HFF-Myc (cell line): ENCODE measurements at regions not wholly inside any gene's neighbourhood (a gene's known extent, or its start where the extent isn't known, plus 50 kb on each side); places are given as distances from the start of the nearest gene placed in this dataset.
"Not testable (repeated sequence)": the region's sequence is repeated elsewhere in the genome, so short reads cannot be mapped to it uniquely, and the experiment has no call there.

Source experiments
- DNase-seq: peaks from one replicate; pipeline ENCODE4 v3.0.0-alpha.2; 2011; ENCODE audit warnings: low read depth; ENCODE audit errors: extremely low read depth
- H3K4me3 ChIP-seq: replicated peaks from 2 replicates; pipeline ENCODE4 v1.5.1; 2011; ENCODE audit warnings: low read depth, mild to moderate bottlenecking, control low read depth, low read length
- CTCF ChIP-seq: IDR thresholded peaks from 2 replicates; pipeline ENCODE4 v1.5.1; 2012; ENCODE audit warnings: mild to moderate bottlenecking, low read depth, low read length, control low read depth; ENCODE audit errors: missing control alignments

DNA sequence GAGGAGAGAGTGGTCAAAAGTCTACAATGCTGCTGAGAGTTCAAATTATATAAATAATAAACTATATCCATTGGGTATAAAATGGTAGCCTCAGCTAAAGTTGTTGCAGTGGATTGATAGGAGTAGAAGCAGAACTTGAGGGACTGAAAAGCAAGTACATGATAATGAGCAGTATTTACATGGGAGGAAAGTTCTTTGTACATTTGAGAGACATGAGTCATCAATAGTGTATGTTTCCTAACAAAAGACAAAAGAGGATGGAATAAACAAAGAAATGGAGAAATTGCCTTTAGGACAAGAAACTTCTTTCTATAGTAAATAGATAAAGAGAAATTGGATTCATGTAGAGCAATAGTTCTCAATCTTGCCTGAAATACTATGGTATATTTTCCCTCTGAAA is 110.0 kb upstream of the PLSCR5 start:
- no peak overlapping the region for H3K4me3 ChIP-seq
- no peak for DNase-seq
- TF ChIP-seq CTCF, result no peak

- no peak overlapping the region for H3K4me3 ChIP-seq
- DNase-seq, result no peak
- no peak for TF ChIP-seq CTCF
Observed at GRCh38 chr3:146712806-146713205, 107.7 kb upstream of the PLSCR5 start.

GRCh38 chr3:146709969-146710368 is 104.8 kb upstream of the PLSCR5 start:
- DNase-seq, result no peak
- H3K4me3 ChIP-seq, result no peak overlapping the region
- no peak for TF ChIP-seq CTCF

GRCh38 chr3:146705225-146705624 is 100.1 kb upstream of the PLSCR5 start:
- H3K4me3 ChIP-seq, result no peak overlapping the region
- DNase-seq, result no peak
- TF ChIP-seq CTCF, result no peak

GRCh38 chr3:146702237-146702636 is 97.1 kb upstream of the PLSCR5 start:
- TF ChIP-seq CTCF, result no peak
- no peak for DNase-seq
- H3K4me3 ChIP-seq, result no peak overlapping the region

DNA sequence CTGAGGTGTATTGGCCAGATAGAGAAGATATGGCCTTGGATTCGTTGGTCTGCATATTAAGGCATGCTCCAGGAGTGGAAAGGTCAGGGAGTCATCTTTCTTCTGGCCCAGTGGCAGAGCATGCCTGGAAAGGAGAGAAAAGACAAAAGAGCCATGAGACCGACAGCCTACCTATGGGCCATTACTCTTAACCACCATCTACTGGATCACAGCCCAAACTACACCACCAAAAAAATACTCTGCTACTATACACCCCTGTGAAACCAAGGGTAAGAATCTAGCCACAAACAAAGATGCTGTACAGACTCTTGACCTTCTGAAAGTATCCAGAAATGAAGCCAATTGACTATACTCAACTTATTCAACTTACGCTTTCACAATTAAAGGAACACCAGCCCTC is 96.1 kb upstream of the PLSCR5 start:
- DNase-seq, result no peak
- no peak for TF ChIP-seq CTCF
- H3K4me3 ChIP-seq, result no peak overlapping the region

GRCh38 chr3:146700025-146700424 is 94.9 kb upstream of the PLSCR5 start:
- H3K4me3 ChIP-seq, DNase-seq: not testable (repeated sequence)
